ENCODE measurements at regions not wholly inside any gene's neighbourhood (a gene's known extent, or its start where the extent isn't known, plus 50 kb on each side); places are given as distances from the start of the nearest gene placed in this dataset.

GRCh38 chr14:101243587-101244338, 317.5 kb upstream of the DIO3 start:
- no peak overlapping the region for H3K27ac ChIP-seq (ENCODE audit: low read depth, low read length)
- Mint-ChIP-seq H3K36me3 (ENCODE audit: low read depth, unreplicated experiment) (no peaks in the 10 kb centered on the region), H3K4me1 (ENCODE audit: low read depth, unreplicated experiment) (peaks cover 5% of the 10 kb centered on the region), H3K27me3 (ENCODE audit: low read depth, unreplicated experiment) (peaks cover 35% of the 10 kb centered on the region), H3K4me3 (ENCODE audit: unreplicated experiment) (no peak overlapping the region), H3K9me3 (ENCODE audit: unreplicated experiment) (peaks cover 2% of the 10 kb centered on the region), H3K27ac (ENCODE audit: unreplicated experiment) (no peak overlapping the region)
- H3K4me2 ChIP-seq (ENCODE audit: low read length) = no peak overlapping the region
- no peaks in the 10 kb centered on the region for H3K9me3 ChIP-seq (ENCODE audit: insufficient read depth, low read depth, low read length)
- no peak overlapping the region for H3K9ac ChIP-seq (ENCODE audit: low read length)
- TF ChIP-seq EZH2 (IDR thresholded peaks at IDR 0.05; ENCODE audit: insufficient read depth, low read length) (no peak), CTCF (IDR thresholded peaks at IDR 0.05; ENCODE audit: insufficient read depth, low read depth, low read length) (no peak)
- peaks cover 17% of the 10 kb centered on the region for H3K27me3 ChIP-seq (ENCODE audit: insufficient read depth, low read length)
- no peaks in the 10 kb centered on the region for H3K79me2 ChIP-seq (ENCODE audit: insufficient read depth, low read length)
- H3K36me3 ChIP-seq (ENCODE audit: insufficient read depth, low read length) = no peaks in the 10 kb centered on the region
- no peak overlapping the region for H3K4me3 ChIP-seq (ENCODE audit: insufficient read depth, low read depth, low read length)
- H4K20me1 ChIP-seq (ENCODE audit: insufficient read depth, low read length) = no peaks in the 10 kb centered on the region
- H3K4me1 ChIP-seq (ENCODE audit: insufficient read depth, low read length) = no peaks in the 10 kb centered on the region
- DNase-seq (ENCODE audit: low read depth) (no peak), FAIRE-seq (no peak)
- H2AFZ ChIP-seq (ENCODE audit: low read depth, low read length) = no peak overlapping the region

- Histone ChIP-seq H3K79me2 (ENCODE audit: insufficient read depth, low read length) (no peaks in the 10 kb centered on the region), H3K9me3 (ENCODE audit: insufficient read depth, low read depth, low read length) (no peaks in the 10 kb centered on the region), H3K9ac (ENCODE audit: low read length) (no peak overlapping the region), H3K27me3 (ENCODE audit: insufficient read depth, low read length) (peaks cover 3% of the 10 kb centered on the region), H4K20me1 (ENCODE audit: insufficient read depth, low read length) (no peaks in the 10 kb centered on the region), H3K4me2 (ENCODE audit: low read length) (no peak overlapping the region), H2AFZ (ENCODE audit: low read depth, low read length) (no peak overlapping the region), H3K27ac (ENCODE audit: low read depth, low read length) (no peak overlapping the region), H3K4me3 (ENCODE audit: insufficient read depth, low read depth, low read length) (no peak overlapping the region), H3K4me1 (ENCODE audit: insufficient read depth, low read length) (no peaks in the 10 kb centered on the region), H3K36me3 (ENCODE audit: insufficient read depth, low read length) (no peaks in the 10 kb centered on the region)
- Mint-ChIP-seq H3K4me3 (ENCODE audit: unreplicated experiment) (no peak overlapping the region), H3K4me1 (ENCODE audit: low read depth, unreplicated experiment) (no peaks in the 10 kb centered on the region), H3K27ac (ENCODE audit: unreplicated experiment) (no peak overlapping the region), H3K36me3 (ENCODE audit: low read depth, unreplicated experiment) (no peaks in the 10 kb centered on the region), H3K9me3 (ENCODE audit: unreplicated experiment) (peaks cover 2% of the 10 kb centered on the region), H3K27me3 (ENCODE audit: low read depth, unreplicated experiment) (peaks cover 38% of the 10 kb centered on the region)
- FAIRE-seq = no peak
- DNase-seq (ENCODE audit: low read depth) = no peak
- TF ChIP-seq EZH2 (IDR thresholded peaks at IDR 0.05; ENCODE audit: insufficient read depth, low read length) (no peak), CTCF (IDR thresholded peaks at IDR 0.05; ENCODE audit: insufficient read depth, low read depth, low read length) (no peak)
Observed at GRCh38 chr14:101246894-101247841, 314.1 kb upstream of the DIO3 start.

All from astrocyte (in vitro differentiated cells and primary cell).